GM23338 (cell line): ENCODE measurements at regions not wholly inside any gene's neighbourhood (a gene's known extent, or its start where the extent isn't known, plus 50 kb on each side); places are given as distances from the start of the nearest gene placed in this dataset.

Experiments used
- ATAC-seq: fragments of 200-7000 bp; cut with Tn5 transposase; 3 replicates; pipeline ENCODE4 v1.9.1; 2020
- DNase-seq: peaks from one replicate; pipeline ENCODE4 v3.0.0-alpha.2; 2015; ENCODE audit warnings: low spot score
- H2AFZ ChIP-seq: fragments of 200-600 bp; sonication (generic); 2 replicates; pipeline ENCODE4 v1.8.0; 2016; ENCODE audit warnings: antibody characterized with exemption, mild to moderate bottlenecking, moderate library complexity
- H3F3A ChIP-seq: fragments of 200-600 bp; sonication (generic); replicated peaks from 2 replicates; pipeline ENCODE4 v1.8.0; 2017; ENCODE audit warnings: antibody characterized with exemption, mixed run types, low read depth
- H3K27ac ChIP-seq: fragments of 200-600 bp; sonication (generic); 2 replicates; pipeline ENCODE4 v1.6.1; 2016; ENCODE audit warnings: low read depth
- H3K27me3 ChIP-seq: fragments of 200-600 bp; sonication (generic); 2 replicates; pipeline ENCODE4 v1.8.0; 2016; ENCODE audit warnings: mild to moderate bottlenecking, mixed run types, moderate library complexity; ENCODE audit not compliant: insufficient read depth
- H3K36me3 ChIP-seq: fragments of 200-600 bp; sonication (generic); 2 replicates; pipeline ENCODE4 v1.8.0; 2016; ENCODE audit warnings: mild to moderate bottlenecking; ENCODE audit not compliant: insufficient read depth
- H3K4me1 ChIP-seq: fragments of 200-600 bp; sonication (generic); 2 replicates; pipeline ENCODE4 v1.8.0; 2016; ENCODE audit warnings: mild to moderate bottlenecking, moderate library complexity; ENCODE audit not compliant: insufficient read depth
- H3K4me2 ChIP-seq: fragments of 200-600 bp; sonication (generic); 2 replicates; pipeline ENCODE4 v1.7.1; 2017; ENCODE audit warnings: mixed run types
- H3K4me3 ChIP-seq: fragments of 200-600 bp; sonication (generic); 2 replicates; pipeline ENCODE4 v1.6.1; 2016; ENCODE audit warnings: mixed run types
- H3K79me2 ChIP-seq: fragments of 200-600 bp; sonication (generic); replicated peaks from 2 replicates; pipeline ENCODE4 v1.8.0; 2017; ENCODE audit warnings: mild to moderate bottlenecking; ENCODE audit not compliant: insufficient read depth
- H3K9me2 ChIP-seq: fragments of 200-600 bp; sonication (generic); 2 replicates; pipeline ENCODE4 v1.8.0; 2017; ENCODE audit not compliant: insufficient read depth
- H4K20me1 ChIP-seq: fragments of 200-600 bp; sonication (generic); replicated peaks from 2 replicates; pipeline ENCODE4 v1.8.0; 2017; ENCODE audit warnings: mild to moderate bottlenecking; ENCODE audit not compliant: insufficient read depth
- H3K27ac Mint-ChIP-seq: 2 replicates; pipeline ENCODE4 v1.8.0; 2020; ENCODE audit warnings: inconsistent platforms, mild to moderate bottlenecking, moderate library complexity, mixed read lengths
- H3K27me3 Mint-ChIP-seq: 3 replicates; pipeline ENCODE4 v1.8.0; 2022; ENCODE audit warnings: low read depth, mild to moderate bottlenecking, moderate library complexity, mixed read lengths, inconsistent platforms; ENCODE audit not compliant: insufficient read depth, poor library complexity
- H3K36me3 Mint-ChIP-seq: 3 replicates; pipeline ENCODE4 v1.8.0; 2021; ENCODE audit warnings: low read depth, mild to moderate bottlenecking, inconsistent platforms, moderate library complexity, mixed read lengths
- H3K4me1 Mint-ChIP-seq: 3 replicates; pipeline ENCODE4 v1.8.0; 2020; ENCODE audit warnings: mild to moderate bottlenecking, inconsistent platforms, mixed read lengths
- H3K4me3 Mint-ChIP-seq: 3 replicates; pipeline ENCODE4 v1.8.0; 2021; ENCODE audit warnings: moderate library complexity, mild to moderate bottlenecking, inconsistent platforms, mixed read lengths
- H3K9me3 Mint-ChIP-seq: 3 replicates; pipeline ENCODE4 v1.8.0; 2020; ENCODE audit warnings: moderate library complexity, mild to moderate bottlenecking, inconsistent platforms, mixed read lengths
- CREB1 ChIP-seq: fragments of 250-450 bp; sonication (Bioruptor Pico); IDR thresholded peaks from 2 replicates; pipeline ENCODE4 v1.5.0; 2020; ENCODE audit warnings: low read depth, mild to moderate bottlenecking, moderate library complexity
- EZH2phosphoT487 ChIP-seq: fragments of 200-600 bp; sonication (generic); IDR thresholded peaks from one replicate; pipeline ENCODE4 v1.8.1; 2018; ENCODE audit warnings: antibody characterized with exemption; ENCODE audit not compliant: unreplicated experiment
- JUNB ChIP-seq: IDR thresholded peaks from one replicate; pipeline ENCODE4 v1.6.1; 2016; ENCODE audit warnings: antibody characterized with exemption; ENCODE audit not compliant: unreplicated experiment
- STAT1 ChIP-seq: IDR thresholded peaks from one replicate; pipeline ENCODE4 v1.6.1; 2016; ENCODE audit warnings: antibody characterized with exemption; ENCODE audit not compliant: unreplicated experiment
- ZNF331 ChIP-seq: fragments of 250-450 bp; sonication (Bioruptor Pico); IDR thresholded peaks from 2 replicates; pipeline ENCODE4 v1.5.0; 2020; ENCODE audit warnings: low read depth, mild to moderate bottlenecking, moderate library complexity
- TF ChIP-seq, protein P1 (sequence below), 2 experiments: fragments of 200-600 bp in 1 of 2; sonication (generic) in 1 of 2; conservative IDR thresholded peaks; 2 replicates each; pipeline versions ENCODE4 v1.5.1 to v1.6.1; 2016 to 2017; ENCODE audit warnings: antibody characterized with exemption in 2 of 2, low read depth in 2 of 2, mild to moderate bottlenecking in 2 of 2, moderate library complexity in 1 of 2

GRCh38 chr16:64585367-64585766 lies 536.5 kb downstream of the CDH11 start:
- no peak overlapping the region for H3K4me2 ChIP-seq
- no peak overlapping the region for H3K27ac ChIP-seq
- ATAC-seq (no peak), DNase-seq (no peak)
- no peak overlapping the region for H2AFZ ChIP-seq
- H3K27ac Mint-ChIP-seq = no peak overlapping the region
- peaks cover 18% of the 10 kb centered on the region; the same call in 2 of the 3 replicates for H3K4me1 Mint-ChIP-seq
- H3K36me3 Mint-ChIP-seq = no peaks in the 10 kb centered on the region
- H3K79me2 ChIP-seq = no peaks in the 10 kb centered on the region
- no peak overlapping the region for H3K4me3 ChIP-seq
- no peaks in the 10 kb centered on the region for H3K9me2 ChIP-seq
- H3F3A ChIP-seq = no peaks in the 10 kb centered on the region
- no peaks in the 10 kb centered on the region for H3K27me3 Mint-ChIP-seq
- H3K27me3 ChIP-seq = no peaks in the 10 kb centered on the region
- TF ChIP-seq, protein P1, sequence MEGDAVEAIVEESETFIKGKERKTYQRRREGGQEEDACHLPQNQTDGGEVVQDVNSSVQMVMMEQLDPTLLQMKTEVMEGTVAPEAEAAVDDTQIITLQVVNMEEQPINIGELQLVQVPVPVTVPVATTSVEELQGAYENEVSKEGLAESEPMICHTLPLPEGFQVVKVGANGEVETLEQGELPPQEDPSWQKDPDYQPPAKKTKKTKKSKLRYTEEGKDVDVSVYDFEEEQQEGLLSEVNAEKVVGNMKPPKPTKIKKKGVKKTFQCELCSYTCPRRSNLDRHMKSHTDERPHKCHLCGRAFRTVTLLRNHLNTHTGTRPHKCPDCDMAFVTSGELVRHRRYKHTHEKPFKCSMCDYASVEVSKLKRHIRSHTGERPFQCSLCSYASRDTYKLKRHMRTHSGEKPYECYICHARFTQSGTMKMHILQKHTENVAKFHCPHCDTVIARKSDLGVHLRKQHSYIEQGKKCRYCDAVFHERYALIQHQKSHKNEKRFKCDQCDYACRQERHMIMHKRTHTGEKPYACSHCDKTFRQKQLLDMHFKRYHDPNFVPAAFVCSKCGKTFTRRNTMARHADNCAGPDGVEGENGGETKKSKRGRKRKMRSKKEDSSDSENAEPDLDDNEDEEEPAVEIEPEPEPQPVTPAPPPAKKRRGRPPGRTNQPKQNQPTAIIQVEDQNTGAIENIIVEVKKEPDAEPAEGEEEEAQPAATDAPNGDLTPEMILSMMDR (conservative IDR thresholded peaks at IDR 0.05; ENCODE audit: low read depth in 2 of 2) = no peak
- TF ChIP-seq EZH2phosphoT487 = no peak
- TF ChIP-seq JUNB = no peak
- H3K9me3 Mint-ChIP-seq = no peaks in the 10 kb centered on the region
- no peak overlapping the region for H3K4me3 Mint-ChIP-seq
- H3K4me1 ChIP-seq = peaks cover 12% of the 10 kb centered on the region
- no peaks in the 10 kb centered on the region for H4K20me1 ChIP-seq
- H3K36me3 ChIP-seq = no peaks in the 10 kb centered on the region

DNA sequence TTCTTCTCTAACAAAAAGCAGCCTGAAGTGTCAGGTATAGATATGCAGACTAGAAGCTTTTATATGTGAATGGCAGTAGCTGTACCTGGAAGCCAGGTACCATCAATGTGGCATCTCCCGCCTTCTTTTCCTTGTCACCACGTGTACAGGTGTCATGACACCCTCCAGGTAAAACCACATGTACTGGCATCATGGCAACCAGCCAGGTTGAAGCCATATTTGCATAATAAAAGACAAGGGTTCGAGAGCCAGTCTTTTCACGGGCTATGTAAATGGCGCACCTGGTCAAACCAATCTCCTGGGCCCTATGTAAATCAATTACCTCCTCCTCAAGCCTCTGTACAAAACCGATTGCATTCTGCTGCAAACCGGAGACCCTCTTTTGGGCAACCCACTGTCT lies 541.3 kb downstream of the CDH11 start:
- Mint-ChIP-seq H3K9me3 (no peaks in the 10 kb centered on the region), H3K36me3 (no peaks in the 10 kb centered on the region), H3K27me3 (no peaks in the 10 kb centered on the region), H3K27ac (no peak overlapping the region), H3K4me1 (peaks cover 18% of the 10 kb centered on the region; the same call in 2 of the 3 replicates), H3K4me3 (no peak overlapping the region)
- no peak overlapping the region for H3K4me3 ChIP-seq
- H3K79me2 ChIP-seq = no peaks in the 10 kb centered on the region
- H2AFZ ChIP-seq = no peak overlapping the region
- peak; percentile 70 for DNase-seq
- no peaks in the 10 kb centered on the region for H3K36me3 ChIP-seq
- peak overlapping the region; percentile 30; the same call in 1 of the 2 replicates for H3K4me2 ChIP-seq
- H4K20me1 ChIP-seq = no peaks in the 10 kb centered on the region
- H3K27me3 ChIP-seq = no peaks in the 10 kb centered on the region
- no peaks in the 10 kb centered on the region for H3F3A ChIP-seq
- no peaks in the 10 kb centered on the region for H3K9me2 ChIP-seq
- TF ChIP-seq STAT1 = no peak
- TF ChIP-seq CREB1 = peak; percentile 31; the same call in 1 of the 2 replicates
- peaks cover 17% of the 10 kb centered on the region for H3K4me1 ChIP-seq
- peak; percentile 70 for ATAC-seq
- H3K27ac ChIP-seq = no peak overlapping the region

GRCh38 chr16:64579712-64580111 lies 542.2 kb downstream of the CDH11 start:
- H3K4me1 Mint-ChIP-seq = peaks cover 18% of the 10 kb centered on the region; the same call in 2 of the 3 replicates

More at GRCh38 chr16:64579712-64580111, 542.2 kb downstream of the CDH11 start:
- peaks cover 17% of the 10 kb centered on the region for H3K4me1 ChIP-seq
- Mint-ChIP-seq H3K4me3 (no peak overlapping the region), H3K27me3 (no peaks in the 10 kb centered on the region), H3K9me3 (no peaks in the 10 kb centered on the region), H3K27ac (no peak overlapping the region), H3K36me3 (no peaks in the 10 kb centered on the region)
- H2AFZ ChIP-seq = no peak overlapping the region
- no peaks in the 10 kb centered on the region for H3K79me2 ChIP-seq
- H3K4me2 ChIP-seq = no peak overlapping the region
- H3F3A ChIP-seq = no peaks in the 10 kb centered on the region
- no peak for TF ChIP-seq ZNF331 (CRISPR knock-in tag)
- no peak for TF ChIP-seq CREB1
- no peak for TF ChIP-seq STAT1
- TF ChIP-seq JUNB = no peak
- H4K20me1 ChIP-seq = no peaks in the 10 kb centered on the region
- no peak overlapping the region for H3K4me3 ChIP-seq
- H3K36me3 ChIP-seq = no peaks in the 10 kb centered on the region
- H3K27ac ChIP-seq = no peak overlapping the region
- DNase-seq (no peak), ATAC-seq (no peak)
- no peaks in the 10 kb centered on the region for H3K27me3 ChIP-seq
- H3K9me2 ChIP-seq = no peaks in the 10 kb centered on the region
